OCI-LY3 (cell line): ENCODE measurements at regions not wholly inside any gene's neighbourhood (a gene's known extent, or its start where the extent isn't known, plus 50 kb on each side); places are given as distances from the start of the nearest gene placed in this dataset.

Source experiments
- H2AFZ ChIP-seq: fragments of 200-600, 300-600 bp; shearing (Covaris generic); 2 replicates; pipeline ENCODE4 v1.6.0; 2014; ENCODE audit warnings: antibody characterized with exemption, low read depth, low read length
- H3K27ac ChIP-seq: fragments of 200-600, 300-600 bp; sonication (generic); 2 replicates; pipeline ENCODE4 v1.5.1; 2014; ENCODE audit warnings: mild to moderate bottlenecking, low read length, moderate library complexity, mixed read lengths
- H3K27me3 ChIP-seq: fragments of 200-600, 300-600 bp; sonication (generic); 2 replicates; pipeline ENCODE4 v1.6.1; 2014; ENCODE audit warnings: low read depth, low read length, mixed read lengths
- H3K36me3 ChIP-seq: fragments of 200-600, 300-600 bp; sonication (generic); replicated peaks from 2 replicates; pipeline ENCODE3; 2014; ENCODE audit warnings: low read depth, low read length, mixed read lengths
- H3K4me1 ChIP-seq: fragments of 300-600, 200-600 bp; sonication (generic); 2 replicates; pipeline ENCODE4 v1.6.1; 2014; ENCODE audit warnings: low read length, mixed read lengths
- H3K4me2 ChIP-seq: fragments of 200-600, 300-600 bp; sonication (generic); 2 replicates; pipeline ENCODE4 v1.6.1; 2014; ENCODE audit warnings: low read length, mixed read lengths
- H3K4me3 ChIP-seq: fragments of 300-600, 200-600 bp; sonication (generic); 2 replicates; pipeline ENCODE4 v1.5.1; 2014; ENCODE audit warnings: antibody characterized with exemption, mild to moderate bottlenecking, low read length, moderate library complexity
- H3K79me2 ChIP-seq: fragments of 300-600, 200-600 bp; shearing (Covaris generic); 2 replicates; pipeline ENCODE4 v1.6.1; 2014; ENCODE audit warnings: mild to moderate bottlenecking, low read length, mixed read lengths
- H3K9ac ChIP-seq: fragments of 300-600, 200-600 bp; shearing (Covaris generic); 2 replicates; pipeline ENCODE4 v1.6.0; 2014; ENCODE audit warnings: mild to moderate bottlenecking, low read length, moderate library complexity
- H3K9me3 ChIP-seq: fragments of 200-600, 300-600 bp; shearing (Covaris generic); 2 replicates; pipeline ENCODE4 v1.6.1; 2014; ENCODE audit warnings: low read length, mixed read lengths; ENCODE audit not compliant: insufficient read depth
- H4K20me1 ChIP-seq: fragments of 200-600, 300-600 bp; sonication (generic); 2 replicates; pipeline ENCODE4 v1.6.1; 2016; ENCODE audit warnings: low read length, mixed read lengths; ENCODE audit not compliant: insufficient read depth
- CTCF ChIP-seq: fragments of 200-600, 300-600 bp; sonication (generic); IDR thresholded peaks from 2 replicates; pipeline ENCODE4 v1.5.1; 2014; ENCODE audit warnings: antibody characterized with exemption, low read length, low read depth
- EZH2phosphoT487 ChIP-seq: fragments of 200-600 bp; shearing (Covaris generic); IDR thresholded peaks from 2 replicates; pipeline ENCODE4 v1.6.1; 2018; ENCODE audit warnings: antibody characterized with exemption, mixed run types, low read depth

- no peak overlapping the region for H3K27ac ChIP-seq
- no peak overlapping the region for H3K9ac ChIP-seq
- H3K4me3 ChIP-seq: no peak overlapping the region
- no peaks in the 10 kb centered on the region for H3K4me1 ChIP-seq
- no peaks in the 10 kb centered on the region for H3K27me3 ChIP-seq
- H3K36me3 ChIP-seq: no peaks in the 10 kb centered on the region
- no peaks in the 10 kb centered on the region for H3K9me3 ChIP-seq
- no peak overlapping the region for H2AFZ ChIP-seq
- no peaks in the 10 kb centered on the region for H4K20me1 ChIP-seq
- H3K79me2 ChIP-seq: no peaks in the 10 kb centered on the region
- no peak overlapping the region for H3K4me2 ChIP-seq
- TF ChIP-seq EZH2phosphoT487 (no peak), CTCF (no peak)
Observed at GRCh38 chr12:18810537-18811253, 72.8 kb downstream of the CAPZA3 start.

- no peak overlapping the region for H3K27ac ChIP-seq
- no peak overlapping the region for H3K4me2 ChIP-seq
- H4K20me1 ChIP-seq: no peaks in the 10 kb centered on the region
- no peaks in the 10 kb centered on the region; the same call in 1 of the 2 replicates for H3K4me1 ChIP-seq
- H3K9ac ChIP-seq: no peak overlapping the region
- no peak overlapping the region for H3K4me3 ChIP-seq
- H3K27me3 ChIP-seq: no peaks in the 10 kb centered on the region
- TF ChIP-seq EZH2phosphoT487: no peak
- TF ChIP-seq CTCF: no peak
- no peak overlapping the region for H2AFZ ChIP-seq
- no peaks in the 10 kb centered on the region for H3K36me3 ChIP-seq
- no peaks in the 10 kb centered on the region for H3K79me2 ChIP-seq
- no peaks in the 10 kb centered on the region for H3K9me3 ChIP-seq
Observed at GRCh38 chr12:18811273-18811672, 73.4 kb downstream of the CAPZA3 start.

GRCh38 chr12:18813753-18814152 is 75.8 kb downstream of the CAPZA3 start:
- no peak for TF ChIP-seq CTCF
- no peak for TF ChIP-seq EZH2phosphoT487
- Histone ChIP-seq H3K9ac (no peak overlapping the region), H3K4me2 (no peak overlapping the region), H3K4me3 (no peak overlapping the region), H3K9me3 (no peaks in the 10 kb centered on the region), H3K27ac (no peak overlapping the region), H4K20me1 (no peaks in the 10 kb centered on the region), H3K79me2 (no peaks in the 10 kb centered on the region), H3K4me1 (peaks cover 12% of the 10 kb centered on the region), H3K27me3 (no peaks in the 10 kb centered on the region), H2AFZ (no peak overlapping the region), H3K36me3 (no peaks in the 10 kb centered on the region)

- TF ChIP-seq CTCF (no peak), EZH2phosphoT487 (no peak)
- Histone ChIP-seq H3K4me2 (no peak overlapping the region), H3K9me3 (no peaks in the 10 kb centered on the region)
Observed at GRCh38 chr12:18818579-18819268, 80.8 kb downstream of the CAPZA3 start.

More at GRCh38 chr12:18818579-18819268, 80.8 kb downstream of the CAPZA3 start:
- no peaks in the 10 kb centered on the region for H3K79me2 ChIP-seq
- H4K20me1 ChIP-seq: no peaks in the 10 kb centered on the region
- no peak overlapping the region for H2AFZ ChIP-seq
- no peaks in the 10 kb centered on the region for H3K27me3 ChIP-seq
- no peak overlapping the region for H3K27ac ChIP-seq
- no peak overlapping the region for H3K9ac ChIP-seq
- peaks cover 12% of the 10 kb centered on the region for H3K4me1 ChIP-seq
- no peaks in the 10 kb centered on the region for H3K36me3 ChIP-seq
- H3K4me3 ChIP-seq: no peak overlapping the region
